Stomach (tissue), 8 donors: ENCODE measurements at regions not wholly inside any gene's neighbourhood (a gene's known extent, or its start where the extent isn't known, plus 50 kb on each side); places are given as distances from the start of the nearest gene placed in this dataset.

Experiments
- DNase-seq, 2 donors: peaks; one replicate each; pipeline versions ENCODE4 v3.0.0 to v3.0.0-alpha.2; 2013 to 2019
- H3K27ac ChIP-seq, 5 donors: fragments of 200-600 bp in 4 of 5; sonication (generic) in 4 of 5; one replicate each; pipeline ENCODE4 v1.5.1; 2013 to 2019; ENCODE audit warnings: mild to moderate bottlenecking in 1 of 5, moderate library complexity in 1 of 5
- H3K27me3 ChIP-seq, 3 donors: fragments of 200-600 bp; sonication (generic); one replicate each; pipeline ENCODE4 v1.5.1; 2017 to 2019; ENCODE audit warnings: mixed run types in 1 of 3
- H3K36me3 ChIP-seq, 4 donors: fragments of 200-600 bp; sonication (generic); 1 replicate in 3 of 4; 2 replicates in 1 of 4; pipeline ENCODE4 v1.5.1; 2016 to 2019
- H3K4me1 ChIP-seq, 4 donors: fragments of 200-600 bp; sonication (generic); one replicate each; pipeline ENCODE4 v1.5.1; 2016 to 2019
- H3K4me3 ChIP-seq, 4 donors: fragments of 200-600 bp; sonication (generic) in 3 of 4; one replicate each; pipeline ENCODE4 v1.5.1; 2016 to 2019; ENCODE audit warnings: mild to moderate bottlenecking in 1 of 4
- H3K9me3 ChIP-seq, 4 donors: fragments of 200-600 bp; sonication (generic); one replicate each; pipeline ENCODE4 v1.5.1; 2016 to 2019
- CTCF ChIP-seq, 7 experiments: fragments of 450-650 bp in 4 of 7; fragments of 200-600 bp in 3 of 7; sonication (generic) in 3 of 7; IDR thresholded peaks; one replicate each; pipeline ENCODE4 v1.5.1; 2016 to 2019; ENCODE audit warnings: antibody characterized with exemption in 7 of 7, control low read depth in 2 of 7, mild to moderate bottlenecking in 1 of 7
- EP300 ChIP-seq: sonication (generic); formaldehyde crosslinking; IDR thresholded peaks from one replicate; pipeline ENCODE4 v1.6.1; 2017; ENCODE audit warnings: antibody characterized with exemption
- POLR2A ChIP-seq, 4 donors: fragments of 450-650 bp; IDR thresholded peaks; one replicate each; pipeline ENCODE4 v1.6.1; 2016; ENCODE audit warnings: antibody characterized with exemption in 4 of 4, control low read depth in 2 of 4, mild to moderate bottlenecking in 1 of 4, moderate library complexity in 1 of 4
- POLR2AphosphoS5 ChIP-seq, 3 donors: sonication (generic); formaldehyde crosslinking; IDR thresholded peaks; one replicate each; pipeline ENCODE4 v1.6.1; 2016; ENCODE audit warnings: antibody characterized with exemption in 3 of 3
- whole genome bisulfite sequencing, 5 donors: extraction: QIAGEN DNeasy Blood & Tissue Kit in 3 of 5; methylation state at CpG; one replicate each; pipeline versions ENCODE4 v1.1.5 to v1.1.7; 2013 to 2018; 5-methylcytosine and 5-hydroxymethylcytosine counted together
- intact Hi-C: fragments of 100-400 bp; cut with DNase I; formaldehyde crosslinking; loops from one replicate; pipeline ENCODE4 v1.15.1; 2023; ENCODE audit warnings: low total_unique reads
- donor health status: healthy with polysubstance abuse.
- donor health status: Bipolar disorder and iron deficiency.
- donor health status: healthy.

GRCh38 chr3:164479406-164479805 is 598.9 kb downstream of the SI start:
- no peaks in the 10 kb centered on the region for H3K9me3 ChIP-seq

GRCh38 chr3:164478323-164478722 is 600.0 kb downstream of the SI start:
- intact Hi-C loops, result no loop called here
- WGBS, 5 donors, result 79 to 81% (median 81%) methylated on average over 5 of the region's 5 CpGs

More at GRCh38 chr3:164479406-164479805, 598.9 kb downstream of the SI start:
- intact Hi-C loops, result no loop called here
- Histone ChIP-seq H3K4me3 (no peak overlapping the region), H3K36me3 (no peaks in the 10 kb centered on the region), H3K27ac (no peak overlapping the region), H3K27me3 (no peaks in the 10 kb centered on the region), H3K4me1 (no peaks in the 10 kb centered on the region)
- no peak for TF ChIP-seq POLR2A (IDR thresholded peaks at IDR 0.05)
- no peak for DNase-seq
- 29 to 61% (median 46%) methylated on average over 1 of the region's 1 CpG for WGBS, 5 donors

GRCh38 chr3:164477403-164477802 is 600.9 kb downstream of the SI start:
- Histone ChIP-seq H3K27ac (no peak overlapping the region), H3K36me3 (no peaks in the 10 kb centered on the region), H3K27me3 (no peaks in the 10 kb centered on the region), H3K4me1 (no peaks in the 10 kb centered on the region), H3K9me3 (no peaks in the 10 kb centered on the region), H3K4me3 (no peak overlapping the region)
- no peak for DNase-seq
- TF ChIP-seq POLR2A (IDR thresholded peaks at IDR 0.05) (no peak), CTCF (IDR thresholded peaks at IDR 0.05) (no peak), EP300 (no peak)
- intact Hi-C loops, result no loop called here
- 75 to 100% (median 95%) methylated on average over 1 of the region's 1 CpG for WGBS, 5 donors

More at GRCh38 chr3:164478323-164478722, 600.0 kb downstream of the SI start:
- Histone ChIP-seq H3K27me3 (no peaks in the 10 kb centered on the region), H3K27ac (no peak overlapping the region), H3K4me3 (no peak overlapping the region), H3K9me3 (no peaks in the 10 kb centered on the region), H3K36me3 (no peaks in the 10 kb centered on the region), H3K4me1 (no peaks in the 10 kb centered on the region)
- DNase-seq, result no peak
- TF ChIP-seq EP300, result no peak

- H3K36me3 ChIP-seq, result no peaks in the 10 kb centered on the region
- TF ChIP-seq EP300, result no peak
- TF ChIP-seq POLR2A (IDR thresholded peaks at IDR 0.05), result no peak
- TF ChIP-seq POLR2AphosphoS5 (IDR thresholded peaks at IDR 0.05), result no peak
- no peak for TF ChIP-seq CTCF (IDR thresholded peaks at IDR 0.05)
- no peaks in the 10 kb centered on the region for H3K4me1 ChIP-seq
- intact Hi-C loops, result no loop called here
- no peak overlapping the region for H3K4me3 ChIP-seq
- 68 to 90% (median 86%) methylated on average over 3 of the region's 3 CpGs for WGBS, 5 donors
- H3K27ac ChIP-seq, result no peak overlapping the region
- H3K27me3 ChIP-seq, result no peaks in the 10 kb centered on the region
- no peak for DNase-seq
- H3K9me3 ChIP-seq, result no peaks in the 10 kb centered on the region
Measured at GRCh38 chr3:164476631-164477030, 601.7 kb downstream of the SI start.

GRCh38 chr3:164470471-164470870 is 607.8 kb downstream of the SI start:
- no peaks in the 10 kb centered on the region for H3K36me3 ChIP-seq
- H3K27me3 ChIP-seq, result no peaks in the 10 kb centered on the region
- H3K4me1 ChIP-seq, result no peaks in the 10 kb centered on the region
- intact Hi-C loops, result no loop called here
- no peak overlapping the region for H3K4me3 ChIP-seq
- DNase-seq, result no peak
- whole genome bisulfite sequencing, 5 donors, result 54 to 85% (median 71%) methylated on average over 3 of the region's 3 CpGs
- no peak overlapping the region for H3K27ac ChIP-seq
- no peak for TF ChIP-seq CTCF (IDR thresholded peaks at IDR 0.05)
- no peak for TF ChIP-seq EP300
- TF ChIP-seq POLR2A (IDR thresholded peaks at IDR 0.05), result no peak
- TF ChIP-seq POLR2AphosphoS5 (IDR thresholded peaks at IDR 0.05), result no peak
- H3K9me3 ChIP-seq, result no peaks in the 10 kb centered on the region

- H3K9me3 ChIP-seq, result no peaks in the 10 kb centered on the region
- intact Hi-C loops, result no loop called here
- WGBS, 5 donors, result 52 to 65% (median 57%) methylated on average over 6 of the region's 6 CpGs
Measured at GRCh38 chr3:164468055-164468454, 610.2 kb downstream of the SI start.

More at GRCh38 chr3:164468055-164468454, 610.2 kb downstream of the SI start:
- no peaks in the 10 kb centered on the region for H3K27me3 ChIP-seq
- no peak overlapping the region for H3K27ac ChIP-seq
- TF ChIP-seq POLR2A (IDR thresholded peaks at IDR 0.05) (no peak), POLR2AphosphoS5 (IDR thresholded peaks at IDR 0.05) (no peak), EP300 (no peak), CTCF (IDR thresholded peaks at IDR 0.05) (no peak)
- no peaks in the 10 kb centered on the region for H3K4me1 ChIP-seq
- no peak for DNase-seq
- H3K36me3 ChIP-seq, result no peaks in the 10 kb centered on the region
- H3K4me3 ChIP-seq, result no peak overlapping the region
